Activated CD4-positive, alpha-beta T cell treated with anti-CD3 and anti-CD28 coated beads for 1 hour (primary cell): ENCODE measurements at regions not wholly inside any gene's neighbourhood (a gene's known extent, or its start where the extent isn't known, plus 50 kb on each side); places are given as distances from the start of the nearest gene placed in this dataset.
"Not testable (repeated sequence)": the region's sequence is repeated elsewhere in the genome, so short reads cannot be mapped to it uniquely, and the experiment has no call there.

ENCODE experiments used
- DNase-seq: peaks from one replicate; pipeline ENCODE4 v3.0.0-alpha.2; 2020

- DNase-seq = no peak
These were observed 451.6 kb downstream of the SOX11 start for GRCh38 chr2:6143812-6144211.

GRCh38 chr2:6147215-6147614 is 455.0 kb downstream of the SOX11 start:
- not testable (repeated sequence) for DNase-seq

GRCh38 chr2:6148882-6149281 is 456.7 kb downstream of the SOX11 start:
- no peak for DNase-seq

DNA sequence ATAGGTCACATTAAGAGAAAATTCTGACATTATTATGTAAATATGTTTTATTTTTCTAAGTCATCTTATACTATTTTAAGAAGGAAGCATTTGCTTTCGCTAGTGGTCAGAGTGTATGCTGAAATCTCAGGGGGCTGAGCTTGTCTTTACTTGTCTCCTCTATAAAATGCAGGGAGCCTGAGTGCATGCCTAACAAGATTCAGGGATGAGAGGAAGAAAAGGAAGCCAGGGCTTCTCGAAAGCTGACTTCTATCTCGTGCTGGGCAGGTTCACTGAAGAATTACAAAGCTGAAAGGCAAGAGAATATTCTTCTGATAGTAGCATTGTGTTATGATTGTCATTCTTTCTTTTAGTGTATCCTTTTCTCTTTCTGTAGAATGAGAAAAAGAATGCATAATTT is 467.4 kb downstream of the SOX11 start:
- no peak for DNase-seq

DNA sequence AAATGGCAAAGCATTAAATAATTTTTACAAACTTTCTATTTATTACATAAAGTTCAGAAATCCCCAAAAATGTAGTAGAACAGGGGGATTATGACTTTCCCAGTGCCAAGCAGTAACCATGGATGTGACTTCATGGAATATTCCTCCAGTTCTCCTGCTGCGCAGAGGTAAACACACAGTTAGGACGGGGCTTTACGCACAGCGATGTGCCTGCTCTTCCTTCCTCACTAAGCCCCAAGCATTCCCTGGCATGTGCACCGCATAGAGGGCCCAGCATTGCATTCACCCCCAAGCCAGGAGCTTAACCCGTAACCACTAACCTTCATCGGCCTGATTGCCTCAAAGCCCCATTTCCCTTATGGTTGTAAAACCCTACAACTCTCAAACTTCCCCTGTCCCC is 471.7 kb downstream of the SOX11 start:
- no peak for DNase-seq

DNA sequence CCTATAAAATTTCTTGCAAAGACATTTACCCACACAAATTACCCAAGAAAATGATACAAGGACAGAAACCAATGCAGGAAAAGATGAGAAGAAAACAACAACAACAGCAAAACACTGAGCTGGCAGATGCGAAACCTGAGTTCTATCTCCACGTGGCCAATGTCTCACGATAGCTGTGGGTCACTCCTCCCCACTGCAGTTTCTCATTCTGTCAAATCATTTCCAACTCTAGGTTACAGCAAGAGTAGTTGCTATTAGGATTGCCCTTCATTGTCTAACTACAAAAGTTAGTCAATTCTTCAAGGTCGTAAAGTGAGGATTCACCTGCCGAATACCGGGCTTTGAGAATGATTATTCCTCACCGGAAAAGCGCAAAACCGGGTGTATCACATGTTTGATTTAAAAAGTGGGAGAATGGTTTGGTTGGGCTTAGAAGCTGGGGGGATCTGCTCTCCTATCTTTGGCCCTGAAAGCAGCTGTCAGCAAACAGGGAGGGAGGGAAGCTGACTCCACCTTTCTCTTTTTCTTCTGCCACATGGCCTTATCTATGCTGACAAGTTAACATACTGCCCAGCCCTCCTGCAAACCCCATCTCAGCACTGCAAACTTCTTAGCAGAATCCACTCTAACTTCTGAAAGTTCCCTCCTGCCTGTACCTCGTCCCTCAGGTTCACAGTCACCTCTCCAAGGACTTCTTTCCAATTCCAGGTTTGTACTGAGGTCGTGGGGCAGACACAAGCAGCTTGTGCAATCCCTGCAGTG is 473.0 kb downstream of the SOX11 start:
- no peak for DNase-seq

DNA sequence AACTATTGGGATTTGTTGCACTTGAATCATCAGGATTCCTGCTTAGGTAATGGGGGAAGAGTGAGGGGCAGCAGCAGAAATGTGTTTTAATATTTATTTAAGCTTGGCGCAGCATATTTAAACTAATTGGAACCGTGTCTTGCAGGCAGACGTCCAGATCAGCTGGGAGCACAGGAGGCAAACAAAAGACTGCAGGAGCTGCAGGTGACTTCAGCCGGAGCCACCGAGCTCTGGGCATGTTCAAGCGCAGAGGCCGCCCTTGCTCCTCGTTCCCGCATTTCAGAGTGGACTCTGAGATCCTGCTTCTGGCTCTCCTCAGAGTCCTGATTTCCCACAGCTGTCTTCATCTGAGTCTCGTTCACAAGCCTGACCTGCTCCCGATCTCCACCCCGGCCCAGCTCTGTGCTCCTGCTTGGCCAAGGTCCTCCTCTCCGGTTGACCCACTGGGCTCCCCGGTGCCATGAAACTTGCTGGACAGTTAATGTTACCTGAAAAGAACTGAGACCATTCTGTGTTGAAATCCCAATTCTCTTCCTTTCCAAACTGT is 475.5 kb downstream of the SOX11 start:
- no peak for DNase-seq

DNA sequence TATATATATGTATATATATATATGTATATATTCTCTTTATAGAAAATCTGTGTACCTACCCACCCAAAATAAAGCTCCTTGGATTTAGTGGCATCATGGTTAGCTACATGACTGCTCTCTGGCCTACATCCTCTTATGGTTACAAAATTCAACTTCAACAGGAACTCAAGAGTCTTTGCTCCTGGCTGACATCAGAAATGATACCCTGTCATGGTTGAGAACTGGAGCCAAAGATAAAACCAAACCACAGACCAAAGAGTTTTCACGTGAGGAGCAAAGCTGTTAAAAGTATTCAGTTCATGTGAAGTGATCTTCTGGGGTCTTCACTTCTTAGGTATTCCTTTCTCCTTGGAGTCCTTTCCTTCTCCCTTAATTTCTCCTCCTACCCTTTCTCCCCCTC is 476.3 kb downstream of the SOX11 start:
- DNase-seq = no peak

DNA sequence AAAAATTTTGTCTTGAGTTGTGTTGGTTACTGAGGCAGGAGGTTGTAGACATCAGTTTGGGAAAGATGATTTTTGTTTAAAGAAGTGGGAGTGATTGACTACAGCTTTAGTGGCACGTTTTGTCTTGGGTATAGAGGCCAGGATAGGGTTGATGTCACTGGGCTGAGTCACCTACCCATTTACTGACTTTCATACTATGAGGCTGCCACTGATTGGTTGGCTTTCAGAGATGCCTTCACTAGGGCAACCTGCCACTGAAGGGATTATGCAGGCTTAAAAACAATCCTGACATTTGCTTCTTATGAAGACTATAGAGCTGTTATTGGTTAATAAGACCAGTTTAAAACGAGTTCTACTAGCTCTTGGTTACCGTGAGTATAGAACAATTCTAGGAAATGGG is 479.1 kb downstream of the SOX11 start:
- no peak for DNase-seq

DNA sequence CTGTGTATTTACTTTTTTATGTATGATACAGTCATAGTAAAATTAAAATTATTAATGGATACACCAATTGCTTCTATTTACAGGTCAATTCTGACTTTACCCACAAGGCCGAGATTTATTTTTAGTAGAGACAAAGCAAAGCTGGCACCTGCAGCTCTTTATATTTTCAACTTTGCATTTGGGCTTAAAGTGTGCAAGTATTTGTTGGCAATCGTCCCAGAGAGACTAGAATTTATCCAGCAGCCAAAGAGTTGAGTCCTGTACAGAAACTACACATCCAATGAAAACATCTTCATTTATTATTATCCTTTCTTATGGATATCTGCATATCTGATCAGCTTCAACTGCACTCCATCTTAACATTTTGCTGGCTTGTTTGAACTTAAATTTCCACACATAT is 485.6 kb downstream of the SOX11 start:
- no peak for DNase-seq

DNA sequence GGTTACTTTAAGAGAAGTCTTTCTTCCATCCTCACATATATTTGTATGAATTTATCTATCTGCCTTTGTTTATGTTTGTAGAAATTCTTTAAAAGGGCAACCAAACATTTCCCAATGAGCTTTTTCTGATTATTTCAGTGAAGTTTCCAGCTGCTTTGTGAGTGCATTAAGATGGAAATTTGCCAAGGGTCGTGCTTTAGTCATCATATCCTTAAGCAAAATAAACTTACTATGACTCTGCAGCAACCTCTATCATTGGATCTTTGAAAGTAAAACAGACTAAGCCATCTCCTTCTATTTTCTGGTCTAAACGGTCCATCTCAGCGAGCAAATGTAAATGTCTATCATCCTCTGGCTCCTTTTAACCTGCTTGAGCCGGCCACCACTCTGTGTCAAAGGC is 489.3 kb downstream of the SOX11 start:
- no peak for DNase-seq

DNA sequence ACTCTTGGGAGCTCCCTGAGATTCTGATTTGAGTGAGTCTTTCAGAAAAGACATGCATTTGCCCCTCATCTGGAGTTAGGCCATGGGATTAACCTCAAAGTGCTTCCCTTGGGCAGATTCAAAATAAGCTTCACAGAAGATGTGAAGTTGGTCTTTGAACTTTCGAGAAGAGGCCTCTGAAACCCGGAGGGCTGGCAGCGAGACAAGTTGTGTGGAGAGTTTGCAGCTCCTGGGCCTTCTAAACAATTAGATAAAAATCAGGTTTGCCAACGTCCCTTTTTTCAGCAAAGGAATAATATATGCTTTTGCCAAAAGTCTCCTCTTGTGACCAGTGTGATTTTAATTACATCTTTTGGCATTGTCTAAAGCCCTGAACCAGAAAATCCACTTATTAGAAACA is 489.7 kb downstream of the SOX11 start:
- no peak for DNase-seq

DNA sequence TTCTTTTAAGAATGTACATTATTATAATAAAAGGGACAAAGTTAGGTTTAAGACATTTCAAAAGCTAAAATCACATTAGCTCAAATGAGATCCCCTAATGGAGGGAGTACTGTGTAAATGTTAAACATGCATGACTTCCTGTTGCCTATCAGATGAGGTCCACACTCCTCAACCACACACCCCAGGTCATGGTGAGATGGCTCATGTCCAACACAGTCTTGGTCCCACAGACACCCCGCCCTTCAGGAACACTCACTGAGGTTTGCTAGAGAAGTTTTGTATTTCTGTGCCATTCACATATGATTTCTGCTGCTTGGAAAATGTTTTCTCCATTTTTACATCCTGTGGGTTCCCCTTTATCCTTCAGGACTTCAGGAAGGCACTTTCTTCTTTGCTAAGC is 491.0 kb downstream of the SOX11 start:
- no peak for DNase-seq

GRCh38 chr2:6184532-6185292 is 492.5 kb downstream of the SOX11 start:
- DNase-seq = no peak

DNA sequence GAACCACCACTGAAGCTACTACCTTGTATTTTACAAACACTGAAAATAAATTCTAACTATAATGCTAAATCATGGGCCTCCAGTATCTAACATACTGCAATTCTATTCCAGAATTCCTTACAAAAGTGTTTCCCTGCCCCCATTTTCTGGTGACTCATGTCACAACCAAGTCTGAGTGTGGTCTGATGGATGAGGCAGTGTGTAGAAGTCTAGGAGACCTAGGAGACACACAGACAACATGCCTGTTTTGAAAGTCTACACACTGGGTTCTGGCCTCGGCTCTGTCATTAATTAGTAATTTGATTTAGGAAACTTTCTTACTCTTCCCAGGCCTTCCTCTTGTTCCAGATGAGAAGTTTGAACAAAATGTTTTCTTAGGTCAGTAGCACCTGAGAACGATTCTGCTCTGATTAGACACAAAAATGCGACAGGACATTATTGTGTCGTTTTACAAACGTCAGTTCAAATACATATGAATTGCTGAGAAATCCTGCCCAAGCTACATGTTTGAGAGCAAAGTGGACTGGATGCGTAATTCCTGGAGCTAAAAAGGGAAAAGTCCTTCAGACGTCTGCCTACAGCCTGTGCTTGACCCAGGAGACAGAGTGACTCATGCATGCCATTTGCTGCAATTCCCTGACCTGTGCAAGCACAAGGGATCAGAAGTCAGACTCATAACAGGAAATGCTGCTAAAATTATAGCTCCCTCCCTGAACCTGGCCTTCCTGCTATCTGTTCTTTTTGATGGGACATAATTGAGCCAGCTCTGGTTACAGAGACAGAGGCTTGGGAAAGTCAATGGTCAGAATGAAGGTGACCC is 494.4 kb downstream of the SOX11 start:
- DNase-seq = no peak

DNA sequence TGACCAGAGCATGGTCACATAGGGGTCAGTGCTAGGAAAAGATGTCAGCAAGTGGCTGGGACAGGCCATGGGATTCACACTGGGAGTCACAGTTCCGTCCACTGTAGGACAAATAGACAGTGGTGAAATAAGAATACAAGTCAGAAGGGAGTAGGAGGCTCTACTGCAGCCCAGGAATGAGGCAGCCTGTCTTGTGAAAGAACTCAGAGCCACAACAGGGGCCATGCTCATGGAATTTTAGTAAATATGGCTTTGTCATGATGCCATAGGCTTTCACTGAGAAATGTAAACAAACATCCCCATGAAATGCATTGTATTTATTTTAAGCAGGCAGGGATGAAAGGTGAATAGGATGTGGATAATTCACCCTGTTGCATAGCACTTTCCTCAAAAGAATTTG is 504.3 kb downstream of the SOX11 start:
- DNase-seq = no peak

- DNase-seq = not testable (repeated sequence)
These were observed 506.3 kb downstream of the SOX11 start for GRCh38 chr2:6198370-6198919.

GRCh38 chr2:6202756-6203155 is 510.6 kb downstream of the SOX11 start:
- DNase-seq = no peak

DNA sequence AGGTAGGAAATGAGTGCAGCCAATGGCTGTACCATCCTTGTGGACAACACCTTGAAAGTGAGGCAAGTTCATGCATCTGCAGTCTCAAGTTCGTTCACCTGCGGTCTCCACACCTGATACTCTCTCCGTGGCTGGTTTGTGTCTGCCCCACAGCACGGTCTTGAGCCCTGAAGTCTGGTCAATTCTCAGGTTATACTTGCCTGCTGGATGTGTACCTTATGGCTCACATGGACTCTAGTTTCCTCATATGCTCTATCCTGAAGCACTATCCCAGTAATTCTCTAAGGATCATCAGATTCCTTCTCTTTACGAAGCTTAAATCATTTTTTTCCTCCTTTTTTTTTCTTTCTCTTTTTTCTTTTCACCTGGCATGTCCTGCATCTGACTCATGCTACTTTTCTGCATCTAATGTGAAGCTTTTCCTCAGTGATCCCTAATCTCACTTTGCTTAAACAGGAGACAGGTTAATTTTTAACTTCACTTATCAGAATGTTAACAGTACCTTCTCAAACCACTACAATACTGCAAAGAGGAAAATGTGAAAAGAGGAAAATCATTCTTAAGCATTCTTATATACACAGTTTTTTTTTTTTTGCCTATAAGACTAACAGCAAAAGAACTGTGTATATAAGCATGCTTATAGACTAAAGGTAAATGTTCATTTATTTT is 511.2 kb downstream of the SOX11 start:
- no peak for DNase-seq

- DNase-seq = no peak
These were observed 514.7 kb downstream of the SOX11 start for GRCh38 chr2:6206882-6207281.

DNA sequence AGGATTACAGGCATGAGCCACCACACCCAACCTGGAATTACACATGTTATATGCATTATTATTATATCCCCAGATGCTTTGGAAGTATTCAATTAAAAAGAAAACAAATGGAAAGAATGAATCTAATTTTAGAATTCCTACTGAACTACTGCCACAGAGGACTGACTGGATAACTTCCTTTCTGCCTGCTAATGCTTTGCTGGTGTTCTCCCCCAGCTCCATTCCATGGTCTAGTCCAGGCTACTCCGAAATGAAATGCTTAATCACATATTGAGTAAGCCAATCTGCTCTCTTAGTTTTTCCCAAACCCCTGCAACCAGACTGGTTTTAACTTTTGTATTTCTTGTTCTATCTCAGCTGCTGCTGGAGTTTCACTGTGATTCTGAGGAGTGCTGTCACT is 519.1 kb downstream of the SOX11 start:
- DNase-seq = no peak

DNA sequence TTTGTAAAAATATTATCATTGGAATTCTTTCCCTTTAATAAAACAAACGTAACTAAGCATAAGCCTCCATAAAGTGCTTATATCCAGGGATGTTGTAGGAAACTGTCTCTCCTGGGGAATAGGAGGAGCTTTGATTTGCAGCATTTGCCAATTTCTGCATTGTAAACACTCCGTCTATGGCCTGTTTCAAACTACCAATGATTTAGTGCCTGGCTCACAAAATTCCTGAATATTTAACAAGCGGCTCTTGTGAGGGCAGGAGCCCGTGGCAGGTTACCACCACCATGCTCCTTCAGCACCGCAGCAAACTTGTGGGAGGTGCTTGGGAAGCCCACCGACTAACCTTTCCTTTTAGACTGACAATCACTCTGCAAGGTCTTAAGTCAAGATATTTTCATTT is 520.3 kb downstream of the SOX11 start:
- DNase-seq = no peak
